Endodermal cell (in vitro differentiated cells): ENCODE measurements at regions not wholly inside any gene's neighbourhood (a gene's known extent, or its start where the extent isn't known, plus 50 kb on each side); places are given as distances from the start of the nearest gene placed in this dataset.

ENCODE experiments used
- DNase-seq: peaks from one replicate; pipeline ENCODE4 v3.0.0-alpha.2; 2017
- H3K27ac ChIP-seq: 2 replicates; pipeline ENCODE4 v1.5.1; 2013; ENCODE audit warnings: mild to moderate bottlenecking, low read depth, low read length, moderate library complexity
- H3K27me3 ChIP-seq: 2 replicates; pipeline ENCODE4 v1.6.1; 2013; ENCODE audit warnings: mild to moderate bottlenecking, low read length, moderate library complexity; ENCODE audit not compliant: insufficient read depth, control insufficient read depth, poor library complexity, severe bottlenecking
- H3K36me3 ChIP-seq: 2 replicates; pipeline ENCODE4 v1.7.0; 2013; ENCODE audit warnings: mild to moderate bottlenecking, low read length, moderate library complexity; ENCODE audit not compliant: control insufficient read depth, insufficient read depth
- H3K4me1 ChIP-seq: one replicate; pipeline ENCODE4 v1.7.0; 2013; ENCODE audit warnings: low read length; ENCODE audit not compliant: control insufficient read depth, insufficient read depth
- H3K4me3 ChIP-seq: 2 replicates; pipeline ENCODE4 v1.5.1; 2013; ENCODE audit warnings: mild to moderate bottlenecking, low read length, moderate library complexity
- H3K9ac ChIP-seq: 2 replicates; pipeline ENCODE4 v1.6.1; 2013; ENCODE audit warnings: mild to moderate bottlenecking, low read length, moderate library complexity; ENCODE audit not compliant: poor library complexity, severe bottlenecking; ENCODE audit errors: extremely low read depth
- H3K9me3 ChIP-seq: 2 replicates; pipeline ENCODE4 v1.6.1; 2013; ENCODE audit warnings: mild to moderate bottlenecking, low read length, moderate library complexity; ENCODE audit not compliant: control insufficient read depth
- H3K27ac Mint-ChIP-seq: 2 replicates; pipeline ENCODE4 v1.8.0; 2020; ENCODE audit warnings: mixed read lengths
- H3K27me3 Mint-ChIP-seq: 2 replicates; pipeline ENCODE4 v1.8.0; 2021; ENCODE audit warnings: mild to moderate bottlenecking, mixed read lengths; ENCODE audit not compliant: insufficient read depth
- H3K36me3 Mint-ChIP-seq: 2 replicates; pipeline ENCODE4 v1.8.0; 2020; ENCODE audit warnings: low read depth, mixed read lengths
- H3K4me1 Mint-ChIP-seq: 2 replicates; pipeline ENCODE4 v1.8.0; 2020; ENCODE audit warnings: mixed read lengths
- H3K4me3 Mint-ChIP-seq: 2 replicates; pipeline ENCODE4 v1.8.0; 2020; ENCODE audit warnings: mild to moderate bottlenecking, moderate library complexity, mixed read lengths
- H3K9me3 Mint-ChIP-seq: 2 replicates; pipeline ENCODE4 v1.8.0; 2020; ENCODE audit warnings: mild to moderate bottlenecking, mixed read lengths
- WGBS, 2 experiments: methylation state at CpG; one replicate each; pipeline versions ENCODE4 v1.1.5 to v1.1.7; 2013; ENCODE audit warnings: missing lambda C conversion rate in 2 of 2, mixed read lengths in 1 of 2; ENCODE audit not compliant: insufficient coverage in 1 of 2, insufficient read length in 1 of 2; 5-methylcytosine and 5-hydroxymethylcytosine counted together
- TF ChIP-seq, protein P1 (sequence below): fragments of 200-600 bp; sonication (generic); conservative IDR thresholded peaks from 2 replicates; pipeline ENCODE4 v1.5.0; 2021; ENCODE audit warnings: antibody characterized with exemption, mild to moderate bottlenecking

- no peak overlapping the region for H3K27ac Mint-ChIP-seq
- DNase-seq, result no peak
- TF ChIP-seq, protein P1, sequence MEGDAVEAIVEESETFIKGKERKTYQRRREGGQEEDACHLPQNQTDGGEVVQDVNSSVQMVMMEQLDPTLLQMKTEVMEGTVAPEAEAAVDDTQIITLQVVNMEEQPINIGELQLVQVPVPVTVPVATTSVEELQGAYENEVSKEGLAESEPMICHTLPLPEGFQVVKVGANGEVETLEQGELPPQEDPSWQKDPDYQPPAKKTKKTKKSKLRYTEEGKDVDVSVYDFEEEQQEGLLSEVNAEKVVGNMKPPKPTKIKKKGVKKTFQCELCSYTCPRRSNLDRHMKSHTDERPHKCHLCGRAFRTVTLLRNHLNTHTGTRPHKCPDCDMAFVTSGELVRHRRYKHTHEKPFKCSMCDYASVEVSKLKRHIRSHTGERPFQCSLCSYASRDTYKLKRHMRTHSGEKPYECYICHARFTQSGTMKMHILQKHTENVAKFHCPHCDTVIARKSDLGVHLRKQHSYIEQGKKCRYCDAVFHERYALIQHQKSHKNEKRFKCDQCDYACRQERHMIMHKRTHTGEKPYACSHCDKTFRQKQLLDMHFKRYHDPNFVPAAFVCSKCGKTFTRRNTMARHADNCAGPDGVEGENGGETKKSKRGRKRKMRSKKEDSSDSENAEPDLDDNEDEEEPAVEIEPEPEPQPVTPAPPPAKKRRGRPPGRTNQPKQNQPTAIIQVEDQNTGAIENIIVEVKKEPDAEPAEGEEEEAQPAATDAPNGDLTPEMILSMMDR, result no peak
- Histone ChIP-seq H3K36me3 (no peaks in the 10 kb centered on the region), H3K9me3 (no peaks in the 10 kb centered on the region), H3K27me3 (no peaks in the 10 kb centered on the region), H3K4me3 (no peak overlapping the region), H3K4me1 (no peaks in the 10 kb centered on the region), H3K9ac (no peak overlapping the region), H3K27ac (no peak overlapping the region)
- no peaks in the 10 kb centered on the region for H3K9me3 Mint-ChIP-seq
- H3K27me3 Mint-ChIP-seq, result no peaks in the 10 kb centered on the region
- H3K4me1 Mint-ChIP-seq, result no peaks in the 10 kb centered on the region
- H3K36me3 Mint-ChIP-seq, result no peaks in the 10 kb centered on the region
- H3K4me3 Mint-ChIP-seq, result no peak overlapping the region
Observed at GRCh38 chr5:23029290-23029689, 176.1 kb upstream of the CDH12 start.

DNA sequence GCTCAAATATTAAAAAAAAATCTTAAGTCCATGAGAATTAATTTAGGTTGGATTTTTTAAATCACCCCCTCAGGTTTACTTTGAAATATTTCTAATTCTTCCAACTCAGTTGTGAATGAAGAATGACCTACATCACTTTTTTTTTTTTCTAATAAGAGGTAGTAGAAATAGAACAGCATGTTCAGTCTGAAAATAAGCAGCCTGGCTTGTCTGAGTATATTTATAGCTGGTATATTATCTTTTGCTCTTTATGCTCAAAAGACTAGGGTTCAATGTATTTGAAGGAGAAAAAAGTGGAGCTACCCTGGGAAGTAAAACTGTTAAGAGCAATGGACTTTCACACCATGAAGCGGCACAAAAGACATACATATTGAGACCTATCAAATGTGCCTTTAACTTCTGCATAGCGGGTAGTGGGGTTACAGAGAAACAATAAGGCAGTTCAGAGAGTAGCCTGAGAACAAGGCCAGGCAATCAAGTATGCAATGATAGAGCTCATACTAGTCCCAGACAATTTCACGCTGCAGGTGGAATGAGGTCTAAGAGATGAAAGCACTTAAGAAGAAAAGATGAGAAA is 175.4 kb upstream of the CDH12 start:
- no peaks in the 10 kb centered on the region for H3K4me1 Mint-ChIP-seq
- Histone ChIP-seq H3K9ac (no peak overlapping the region), H3K27me3 (no peaks in the 10 kb centered on the region), H3K9me3 (no peaks in the 10 kb centered on the region), H3K4me1 (no peaks in the 10 kb centered on the region), H3K36me3 (no peaks in the 10 kb centered on the region), H3K27ac (no peak overlapping the region), H3K4me3 (no peak overlapping the region)
- no peak overlapping the region for H3K4me3 Mint-ChIP-seq
- H3K36me3 Mint-ChIP-seq, result no peaks in the 10 kb centered on the region
- H3K9me3 Mint-ChIP-seq, result no peaks in the 10 kb centered on the region
- TF ChIP-seq, protein P1, result no peak
- 93 to 100% methylated on average over 3 of the region's 3 CpGs for WGBS, 2 experiments
- DNase-seq, result no peak
- no peak overlapping the region for H3K27ac Mint-ChIP-seq
- H3K27me3 Mint-ChIP-seq, result no peaks in the 10 kb centered on the region

GRCh38 chr5:23027830-23028229 is 174.7 kb upstream of the CDH12 start:
- Mint-ChIP-seq H3K9me3 (no peaks in the 10 kb centered on the region), H3K4me3 (no peak overlapping the region), H3K27me3 (no peaks in the 10 kb centered on the region), H3K36me3 (no peaks in the 10 kb centered on the region), H3K4me1 (no peaks in the 10 kb centered on the region), H3K27ac (no peak overlapping the region)
- 83 to 91% methylated on average over 2 to 4 of the region's 4 CpGs for WGBS, 2 experiments
- no peak overlapping the region for H3K9ac ChIP-seq
- no peak for DNase-seq
- no peaks in the 10 kb centered on the region for H3K36me3 ChIP-seq
- H3K4me1 ChIP-seq, result no peaks in the 10 kb centered on the region
- no peaks in the 10 kb centered on the region for H3K9me3 ChIP-seq
- H3K27ac ChIP-seq, result no peak overlapping the region
- TF ChIP-seq, protein P1, result no peak
- no peak overlapping the region for H3K4me3 ChIP-seq
- no peaks in the 10 kb centered on the region for H3K27me3 ChIP-seq
